Activated B cell treated with CpG ODN at 0.5 μM for 24 hours (primary cell): ENCODE measurements at regions not wholly inside any gene's neighbourhood (a gene's known extent, or its start where the extent isn't known, plus 50 kb on each side); places are given as distances from the start of the nearest gene placed in this dataset.

ENCODE experiments used
- ATAC-seq: fragments of 200-7000 bp; cut with Tn5 transposase; one replicate; pipeline ENCODE4 v1.10.0; 2021; ENCODE audit warnings: low read depth, mild to moderate bottlenecking, moderate library complexity
- CTCF ChIA-PET: fragments of 350-600 bp; sonication (Branson Sonifier 250); formaldehyde crosslinking; loops from one replicate; lab custom pipeline; 2021; ENCODE audit warnings: antibody characterized with exemption; lab: Charles Lee
- POLR2A ChIA-PET: fragments of 350-600 bp; sonication (Branson Sonifier 250); formaldehyde crosslinking; loops from one replicate; lab custom pipeline; 2021; ENCODE audit warnings: antibody characterized with exemption; lab: Charles Lee
- DNase-seq: peaks from one replicate; pipeline ENCODE4 v3.0.0; 2022
- H3K27ac Mint-ChIP-seq: one replicate; pipeline ENCODE4 v1.8.0; 2020; ENCODE audit warnings: mixed read lengths
- H3K27me3 Mint-ChIP-seq: one replicate; pipeline ENCODE4 v1.8.0; 2021; ENCODE audit warnings: mixed read lengths
- H3K36me3 Mint-ChIP-seq: one replicate; pipeline ENCODE4 v1.8.0; 2021; ENCODE audit warnings: low read depth, mixed read lengths
- H3K4me1 Mint-ChIP-seq: one replicate; pipeline ENCODE4 v1.8.0; 2021; ENCODE audit warnings: mixed read lengths
- H3K4me3 Mint-ChIP-seq: one replicate; pipeline ENCODE4 v1.8.0; 2020; ENCODE audit warnings: mild to moderate bottlenecking, mixed read lengths
- H3K9me3 Mint-ChIP-seq: one replicate; pipeline ENCODE4 v1.8.0; 2020; ENCODE audit warnings: mixed read lengths
- CTCF ChIP-seq: fragments of 200-600 bp; IDR thresholded peaks from one replicate; pipeline ENCODE4 v1.8.0; 2022; ENCODE audit warnings: antibody characterized with exemption, mild to moderate bottlenecking
- intact Hi-C: fragments of 100-400 bp; cut with micrococcal nuclease; formaldehyde crosslinking; loops from one replicate; pipeline ENCODE4 v1.15.1; 2024

DNA sequence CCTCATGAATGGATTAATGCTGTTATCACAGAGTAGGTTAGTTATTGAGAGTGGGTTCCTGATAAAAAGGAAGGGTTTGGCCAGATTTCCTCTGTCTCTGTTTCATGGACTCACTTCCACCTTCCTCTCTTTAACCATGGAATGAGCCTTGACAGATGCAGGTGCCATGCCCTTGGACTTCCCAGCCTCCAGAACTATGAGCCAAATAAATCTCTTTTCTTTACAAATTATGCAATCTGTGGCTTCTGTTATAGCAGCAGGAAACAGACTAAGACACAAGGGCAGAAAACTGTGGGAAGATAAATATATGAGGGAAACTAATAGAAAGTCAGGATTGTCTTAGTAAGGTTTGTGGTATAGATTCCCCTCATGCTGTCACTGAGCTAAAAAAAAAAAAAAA, 106.5 kb downstream of the QRSL1 start:
- peaks cover 4% of the 10 kb centered on the region for H3K9me3 Mint-ChIP-seq
- H3K36me3 Mint-ChIP-seq, result no peaks in the 10 kb centered on the region
- H3K27ac Mint-ChIP-seq, result peak overlapping the region; percentile 46
- no peak overlapping the region for H3K4me3 Mint-ChIP-seq
- no peaks in the 10 kb centered on the region for H3K27me3 Mint-ChIP-seq
- peaks cover 57% of the 10 kb centered on the region for H3K4me1 Mint-ChIP-seq
- no peak for TF ChIP-seq CTCF
- ChIA-PET CTCF (no interaction called here), POLR2A (no interaction called here)
- intact Hi-C loops, result loop anchor here (5.0 kb wide), 1 partner anchor 34 kb away; no protein-coding TSS in a partner anchor
- DNase-seq, result no peak
- ATAC-seq, result no peak

GRCh38 chr6:106735136-106735633, 105.8 kb downstream of the QRSL1 start:
- intact Hi-C loops, result loop anchor here (5.0 kb wide), 1 partner anchor 33 kb away; no protein-coding TSS in a partner anchor
- peaks cover 4% of the 10 kb centered on the region for H3K9me3 Mint-ChIP-seq
- ChIA-PET POLR2A (interaction anchor here (0.7 kb wide), 1 partner anchor 113 kb away, joined by 7 read pairs; no protein-coding TSS in a partner anchor), CTCF (no interaction called here)
- DNase-seq (no peak), ATAC-seq (peak; percentile 45)
- peak overlapping the region; percentile 53 for H3K27ac Mint-ChIP-seq
- H3K4me1 Mint-ChIP-seq, result peaks cover 63% of the 10 kb centered on the region
- peak overlapping the region; percentile 46 for H3K4me3 Mint-ChIP-seq
- no peak for TF ChIP-seq CTCF
- H3K27me3 Mint-ChIP-seq, result no peaks in the 10 kb centered on the region
- no peaks in the 10 kb centered on the region for H3K36me3 Mint-ChIP-seq

- no peak overlapping the region for H3K27ac Mint-ChIP-seq
- ATAC-seq, result no peak
- H3K4me1 Mint-ChIP-seq, result peaks cover 65% of the 10 kb centered on the region
- POLR2A ChIA-PET, result no interaction called here
- no peaks in the 10 kb centered on the region for H3K27me3 Mint-ChIP-seq
- TF ChIP-seq CTCF, result no peak
- CTCF ChIA-PET, result no interaction called here
- no peak overlapping the region for H3K4me3 Mint-ChIP-seq
- no peaks in the 10 kb centered on the region for H3K36me3 Mint-ChIP-seq
- no peak for DNase-seq
- intact Hi-C loops, result no loop called here
- H3K9me3 Mint-ChIP-seq, result peaks cover 4% of the 10 kb centered on the region
Measured at GRCh38 chr6:106733386-106733785, 104.0 kb downstream of the QRSL1 start.

- DNase-seq (no peak), ATAC-seq (no peak)
- ChIA-PET CTCF (no interaction called here), POLR2A (no interaction called here)
- Mint-ChIP-seq H3K4me1 (peaks cover 65% of the 10 kb centered on the region), H3K36me3 (no peaks in the 10 kb centered on the region), H3K27me3 (no peaks in the 10 kb centered on the region), H3K9me3 (peaks cover 4% of the 10 kb centered on the region), H3K4me3 (no peak overlapping the region), H3K27ac (no peak overlapping the region)
- no peak for TF ChIP-seq CTCF
- intact Hi-C loops, result no loop called here
Measured at GRCh38 chr6:106732376-106732940, 103.1 kb downstream of the QRSL1 start.

GRCh38 chr6:106731843-106732160, 102.4 kb downstream of the QRSL1 start:
- Mint-ChIP-seq H3K4me1 (peaks cover 59% of the 10 kb centered on the region), H3K36me3 (no peaks in the 10 kb centered on the region), H3K9me3 (peaks cover 4% of the 10 kb centered on the region), H3K27me3 (no peaks in the 10 kb centered on the region), H3K4me3 (no peak overlapping the region), H3K27ac (no peak overlapping the region)
- ATAC-seq, result no peak
- POLR2A ChIA-PET, result no interaction called here
- CTCF ChIA-PET, result no interaction called here
- TF ChIP-seq CTCF, result no peak
- DNase-seq, result no peak
- intact Hi-C loops, result no loop called here
